Caco-2 (cell line): ENCODE measurements at regions not wholly inside any gene's neighbourhood (a gene's known extent, or its start where the extent isn't known, plus 50 kb on each side); places are given as distances from the start of the nearest gene placed in this dataset.

Experiments
- BruUV-seq: library from RNA; stranded (reverse); fragments of 400-500 nt; replicated peaks from 2 replicates; lab custom pipeline; 2021; lab: Mats Ljungman, UMichigan
- CTCF ChIA-PET: fragments of 300-600 bp; sonication (Branson Sonifier 250); formaldehyde crosslinking; loops from one replicate; lab custom pipeline; 2022; ENCODE audit warnings: antibody characterized with exemption; lab: Charles Lee
- POLR2A ChIA-PET: fragments of 300-600 bp; sonication (Branson Sonifier 250); formaldehyde crosslinking; loops from one replicate; lab custom pipeline; 2022; ENCODE audit warnings: antibody characterized with exemption; lab: Charles Lee
- DNase-seq, 2 experiments: peaks; one replicate each; pipeline versions ENCODE4 v3.0.0 to v3.0.0-alpha.2; 2020 to 2022
- H3K27me3 ChIP-seq: replicated peaks from 2 replicates; pipeline ENCODE4 v1.6.0; 2011; ENCODE audit warnings: low read length; ENCODE audit not compliant: control insufficient read depth, insufficient read depth
- H3K36me3 ChIP-seq: 2 replicates; pipeline ENCODE4 v1.5.1; 2011; ENCODE audit warnings: low read length; ENCODE audit not compliant: control insufficient read depth, insufficient read depth
- H3K4me1 ChIP-seq: fragments of 250-450 bp; sonication (Bioruptor Pico); 2 replicates; pipeline ENCODE4 v1.5.1; 2020; ENCODE audit warnings: mild to moderate bottlenecking
- H3K4me3 ChIP-seq: 2 replicates; pipeline ENCODE4 v1.5.1; 2011; ENCODE audit warnings: low read depth, mild to moderate bottlenecking, control low read depth, low read length
- H3K9me3 ChIP-seq: fragments of 250-450 bp; sonication (Bioruptor Pico); 2 replicates; pipeline ENCODE4 v1.5.1; 2020; ENCODE audit warnings: mild to moderate bottlenecking, moderate library complexity
- H3K27ac Mint-ChIP-seq: one replicate; pipeline ENCODE4 v1.8.0; 2022; ENCODE audit warnings: mixed read lengths; ENCODE audit not compliant: unreplicated experiment
- H3K27me3 Mint-ChIP-seq: one replicate; pipeline ENCODE4 v1.8.0; 2022; ENCODE audit warnings: mixed read lengths; ENCODE audit not compliant: insufficient read depth, unreplicated experiment
- H3K36me3 Mint-ChIP-seq: one replicate; pipeline ENCODE4 v1.8.0; 2022; ENCODE audit warnings: mild to moderate bottlenecking, mixed read lengths; ENCODE audit not compliant: insufficient read depth, unreplicated experiment
- H3K4me1 Mint-ChIP-seq: one replicate; pipeline ENCODE4 v1.8.0; 2022; ENCODE audit warnings: low read depth, mixed read lengths; ENCODE audit not compliant: unreplicated experiment
- H3K4me3 Mint-ChIP-seq: one replicate; pipeline ENCODE4 v1.8.0; 2022; ENCODE audit warnings: mild to moderate bottlenecking, moderate library complexity, mixed read lengths; ENCODE audit not compliant: unreplicated experiment
- H3K9me3 Mint-ChIP-seq: one replicate; pipeline ENCODE4 v1.8.0; 2022; ENCODE audit warnings: mixed read lengths; ENCODE audit not compliant: unreplicated experiment
- intact Hi-C: fragments of 100-400 bp; cut with micrococcal nuclease; formaldehyde crosslinking; loops from one replicate; pipeline ENCODE4 v1.10.0; 2022; ENCODE audit not compliant: unreplicated experiment
- TF ChIP-seq, protein P1 (sequence below), 2 experiments: fragments of 200-600 bp in 1 of 2; IDR thresholded peaks; 1 replicate in 1 of 2; 2 replicates in 1 of 2; pipeline versions ENCODE4 v1.5.1 to v1.8.0; 2011 to 2022; ENCODE audit warnings: antibody characterized with exemption in 1 of 2, control low read depth in 1 of 2, inconsistent platforms in 1 of 2, low read depth in 1 of 2, low read length in 1 of 2, mild to moderate bottlenecking in 1 of 2, moderate library complexity in 1 of 2; ENCODE audit not compliant: insufficient read depth in 1 of 2, severe bottlenecking in 1 of 2, unreplicated experiment in 1 of 2

DNA sequence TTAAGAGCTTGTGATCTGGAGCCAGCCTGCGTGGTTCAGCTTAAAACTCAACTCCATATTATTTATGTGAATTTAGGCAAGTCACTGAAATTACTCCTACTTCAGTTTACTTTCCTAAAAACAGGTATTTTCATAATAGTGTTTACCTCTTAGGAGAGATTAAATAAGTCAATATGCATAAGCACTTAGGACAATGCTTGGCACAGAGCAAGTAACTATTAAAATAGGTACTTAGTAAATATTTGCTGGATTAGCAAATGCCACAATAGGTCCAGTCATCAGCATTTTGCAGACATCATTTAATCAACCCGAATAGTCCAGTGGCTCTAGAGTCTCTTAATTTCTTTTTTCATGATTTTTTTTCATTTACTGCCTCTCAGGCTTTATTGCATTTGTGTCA is 78.6 kb upstream of the PTPRK start:
- CTCF ChIA-PET, result no interaction called here
- no peak overlapping the region for H3K4me3 ChIP-seq

DNA sequence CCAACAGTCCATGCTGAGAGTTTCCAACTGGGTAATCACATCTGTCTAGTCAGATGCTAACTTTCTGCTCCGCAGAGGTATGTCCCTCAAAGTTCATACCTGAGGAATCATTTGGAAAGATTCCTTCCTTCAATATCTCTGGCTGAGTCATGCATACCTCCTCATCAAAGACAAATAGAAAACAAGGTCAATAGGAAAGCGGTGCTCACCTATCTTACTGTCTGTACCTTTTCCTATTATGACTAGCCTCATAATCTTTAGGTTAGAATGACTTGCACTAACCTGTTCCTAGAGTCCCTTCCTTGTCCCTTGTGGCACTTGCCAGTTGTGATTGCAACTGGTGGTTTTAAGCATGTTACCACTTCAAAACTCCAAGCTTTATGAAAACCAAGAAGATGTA is 78.2 kb upstream of the PTPRK start:
- no peak overlapping the region for H3K4me3 ChIP-seq
- intact Hi-C loops, result no loop called here
- no TSS peak for BruUV-seq
- TF ChIP-seq, protein P1, sequence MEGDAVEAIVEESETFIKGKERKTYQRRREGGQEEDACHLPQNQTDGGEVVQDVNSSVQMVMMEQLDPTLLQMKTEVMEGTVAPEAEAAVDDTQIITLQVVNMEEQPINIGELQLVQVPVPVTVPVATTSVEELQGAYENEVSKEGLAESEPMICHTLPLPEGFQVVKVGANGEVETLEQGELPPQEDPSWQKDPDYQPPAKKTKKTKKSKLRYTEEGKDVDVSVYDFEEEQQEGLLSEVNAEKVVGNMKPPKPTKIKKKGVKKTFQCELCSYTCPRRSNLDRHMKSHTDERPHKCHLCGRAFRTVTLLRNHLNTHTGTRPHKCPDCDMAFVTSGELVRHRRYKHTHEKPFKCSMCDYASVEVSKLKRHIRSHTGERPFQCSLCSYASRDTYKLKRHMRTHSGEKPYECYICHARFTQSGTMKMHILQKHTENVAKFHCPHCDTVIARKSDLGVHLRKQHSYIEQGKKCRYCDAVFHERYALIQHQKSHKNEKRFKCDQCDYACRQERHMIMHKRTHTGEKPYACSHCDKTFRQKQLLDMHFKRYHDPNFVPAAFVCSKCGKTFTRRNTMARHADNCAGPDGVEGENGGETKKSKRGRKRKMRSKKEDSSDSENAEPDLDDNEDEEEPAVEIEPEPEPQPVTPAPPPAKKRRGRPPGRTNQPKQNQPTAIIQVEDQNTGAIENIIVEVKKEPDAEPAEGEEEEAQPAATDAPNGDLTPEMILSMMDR (IDR thresholded peaks at IDR 0.05; ENCODE audit: insufficient read depth in 1 of 2, low read depth in 1 of 2, low read length in 1 of 2, severe bottlenecking in 1 of 2, unreplicated experiment in 1 of 2), result no peak
- POLR2A ChIA-PET, result no interaction called here
- Mint-ChIP-seq H3K9me3 (no peaks in the 10 kb centered on the region), H3K4me3 (no peak overlapping the region), H3K4me1 (peaks cover 15% of the 10 kb centered on the region), H3K27ac (no peak overlapping the region), H3K27me3 (peaks cover under 1% of the 10 kb centered on the region), H3K36me3 (no peaks in the 10 kb centered on the region)
- no peaks in the 10 kb centered on the region for H3K9me3 ChIP-seq
- CTCF ChIA-PET, result no interaction called here
- no peaks in the 10 kb centered on the region for H3K27me3 ChIP-seq
- H3K4me1 ChIP-seq, result peaks cover 11% of the 10 kb centered on the region
- no peaks in the 10 kb centered on the region for H3K36me3 ChIP-seq
- DNase-seq, result peak in 1 of 2 experiments; percentile 4

More for the DNA sequence above, 78.6 kb upstream of the PTPRK start:
- Mint-ChIP-seq H3K9me3 (no peaks in the 10 kb centered on the region), H3K4me3 (no peak overlapping the region), H3K36me3 (no peaks in the 10 kb centered on the region), H3K4me1 (peaks cover 15% of the 10 kb centered on the region), H3K27me3 (peaks cover 5% of the 10 kb centered on the region), H3K27ac (no peak overlapping the region)
- no peaks in the 10 kb centered on the region for H3K27me3 ChIP-seq
- peaks cover 11% of the 10 kb centered on the region for H3K4me1 ChIP-seq
- POLR2A ChIA-PET, result no interaction called here
- BruUV-seq, result no TSS peak
- no peaks in the 10 kb centered on the region for H3K36me3 ChIP-seq
- DNase-seq, result no peak
- intact Hi-C loops, result no loop called here
- no peaks in the 10 kb centered on the region for H3K9me3 ChIP-seq
- TF ChIP-seq, protein P1 (IDR thresholded peaks at IDR 0.05; ENCODE audit: insufficient read depth in 1 of 2, low read depth in 1 of 2, low read length in 1 of 2, severe bottlenecking in 1 of 2, unreplicated experiment in 1 of 2), result no peak

DNA sequence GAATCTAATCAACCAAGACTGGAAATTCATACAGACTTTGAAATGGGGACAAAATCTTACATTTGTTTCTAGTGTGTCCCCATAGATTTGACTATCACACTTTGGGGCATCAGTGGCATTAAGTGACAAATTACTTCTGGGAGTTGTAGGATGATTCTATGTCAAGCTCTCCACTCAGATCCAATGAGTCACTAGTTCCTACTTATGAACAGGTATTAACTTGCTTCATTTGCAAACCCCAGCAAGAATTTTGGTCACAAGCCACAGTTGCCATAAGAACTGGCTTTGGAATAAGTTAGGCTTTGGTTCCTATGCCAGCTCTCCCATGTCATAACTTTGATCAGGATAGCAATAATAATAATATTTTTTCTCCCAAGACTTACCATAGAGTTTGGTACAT is 77.6 kb upstream of the PTPRK start:
- intact Hi-C loops, result no loop called here
- BruUV-seq, result no TSS peak
- Histone ChIP-seq H3K4me1 (peaks cover 11% of the 10 kb centered on the region), H3K4me3 (no peak overlapping the region), H3K36me3 (no peaks in the 10 kb centered on the region), H3K27me3 (no peaks in the 10 kb centered on the region), H3K9me3 (no peaks in the 10 kb centered on the region)
- Mint-ChIP-seq H3K36me3 (no peaks in the 10 kb centered on the region), H3K27ac (no peak overlapping the region), H3K4me1 (peaks cover 15% of the 10 kb centered on the region), H3K4me3 (no peak overlapping the region), H3K27me3 (no peaks in the 10 kb centered on the region), H3K9me3 (no peaks in the 10 kb centered on the region)
- POLR2A ChIA-PET, result no interaction called here
- DNase-seq, result no peak
- CTCF ChIA-PET, result no interaction called here
- TF ChIP-seq, protein P1 (IDR thresholded peaks at IDR 0.05; ENCODE audit: insufficient read depth in 1 of 2, low read depth in 1 of 2, low read length in 1 of 2, severe bottlenecking in 1 of 2, unreplicated experiment in 1 of 2), result no peak
